HepG2 (cell line): ENCODE measurements at regions not wholly inside any gene's neighbourhood (a gene's known extent, or its start where the extent isn't known, plus 50 kb on each side); places are given as distances from the start of the nearest gene placed in this dataset.

Experiments used
- ATF5 ChIP-seq: sonication (generic); formaldehyde crosslinking; IDR thresholded peaks from 2 replicates; pipeline ENCODE4 v1.4.0; 2020; ENCODE audit warnings: mild to moderate bottlenecking, low read depth, missing genetic modification reagents
- CHD4 ChIP-seq: fragments of 200-600 bp; sonication (generic); IDR thresholded peaks from 2 replicates; pipeline ENCODE4 v1.7.0; 2017; ENCODE audit warnings: mild to moderate bottlenecking, low read length, borderline replicate concordance
- NFE2L2 ChIP-seq: fragments of 150-350 bp; IDR thresholded peaks from 2 replicates; pipeline ENCODE4 v1.6.1; 2014; ENCODE audit warnings: low read length
- RBM39 ChIP-seq: fragments of 200-400 bp; formaldehyde crosslinking; IDR thresholded peaks from one replicate; pipeline ENCODE4 v1.6.1; 2018; ENCODE audit warnings: antibody characterized with exemption, mild to moderate bottlenecking, low read depth, low read length; ENCODE audit not compliant: poor library complexity, severe bottlenecking
- REST ChIP-seq, 2 experiments: IDR thresholded peaks; 2 replicates each; pipeline ENCODE4 v1.6.1; 2011 to 2012; ENCODE audit warnings: low read length in 2 of 2, borderline replicate concordance in 1 of 2, low read depth in 1 of 2, mild to moderate bottlenecking in 1 of 2, moderate library complexity in 1 of 2
- SOX6 ChIP-seq, 2 experiments: fragments of 450-650 bp in 1 of 2; sonication (generic) in 1 of 2; formaldehyde crosslinking in 1 of 2; IDR thresholded peaks; 2 replicates each; pipeline versions ENCODE4 v1.4.0 to v1.6.1; 2017 to 2020; ENCODE audit warnings: antibody characterized with exemption in 1 of 2, mild to moderate bottlenecking in 1 of 2, missing genetic modification reagents in 1 of 2
- THRA ChIP-seq: sonication (generic); formaldehyde crosslinking; IDR thresholded peaks from 2 replicates; pipeline ENCODE4 v1.4.0; 2020; ENCODE audit warnings: missing genetic modification reagents, borderline replicate concordance

- TF ChIP-seq REST (IDR thresholded peaks at IDR 0.05; ENCODE audit: borderline replicate concordance in 1 of 2, low read depth in 1 of 2, low read length in 2 of 2) (no peak), SOX6 (IDR thresholded peaks at IDR 0.05) (no peak), SOX6 (CRISPR knock-in tag; IDR thresholded peaks at IDR 0.05) (no peak), NFE2L2 (no peak), RBM39 (no peak), CHD4 (no peak), THRA (CRISPR knock-in tag) (no peak), ATF5 (no peak)
Measured at GRCh38 chr11:86152901-86153300, 84.0 kb upstream of the PICALM start (continued).
